Right renal cortex interstitium (tissue), 3 donors: ENCODE measurements at regions not wholly inside any gene's neighbourhood (a gene's known extent, or its start where the extent isn't known, plus 50 kb on each side); places are given as distances from the start of the nearest gene placed in this dataset.

Experiments
- DNase-seq, 3 donors: peaks; one replicate each; pipeline ENCODE4 v3.0.0-alpha.2; 2013; ENCODE audit warnings: low read depth in 3 of 3, low spot score in 2 of 3

- DNase-seq: no peak
Observed at GRCh38 chr1:83741348-83741747, 257.6 kb downstream of the TTLL7 start.

GRCh38 chr1:83735526-83735925, 263.4 kb downstream of the TTLL7 start:
- DNase-seq: no peak

- DNase-seq: no peak
Observed at GRCh38 chr1:83734420-83734819, 264.5 kb downstream of the TTLL7 start.

DNA sequence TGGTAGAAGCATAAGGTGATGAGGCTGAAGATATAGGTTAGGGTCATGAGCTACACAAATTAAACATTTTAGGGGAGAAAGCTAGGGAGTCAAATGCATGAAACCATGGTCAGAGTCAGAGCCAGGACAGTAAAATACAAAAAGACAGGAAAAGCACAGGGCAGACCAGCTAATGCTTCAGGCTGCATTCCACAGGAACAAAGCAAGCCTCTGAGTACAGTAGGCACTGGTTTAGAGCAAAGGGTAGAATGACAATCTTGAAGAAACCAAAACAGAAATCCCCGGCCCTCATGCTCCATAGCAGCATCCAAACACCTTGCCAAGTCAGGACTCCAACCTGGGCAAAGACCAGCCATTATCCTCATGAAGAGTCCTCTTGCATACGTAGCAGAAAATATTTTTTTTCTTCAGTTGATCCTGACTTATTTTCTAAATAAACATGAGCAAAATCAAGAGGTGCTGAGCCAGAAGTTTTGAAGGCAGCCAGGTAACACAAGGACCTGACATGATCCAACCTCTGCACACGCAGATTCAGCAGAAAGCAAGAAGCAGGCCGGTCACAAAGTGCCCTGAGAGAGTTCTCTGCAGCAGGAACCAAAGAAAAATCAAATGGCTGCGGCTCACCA, 273.1 kb downstream of the TTLL7 start:
- DNase-seq: no peak

- no peak for DNase-seq
Observed at GRCh38 chr1:83718338-83718737, 280.6 kb downstream of the TTLL7 start.

- no peak for DNase-seq
Observed at GRCh38 chr1:83717785-83718184, 281.1 kb downstream of the TTLL7 start.

DNA sequence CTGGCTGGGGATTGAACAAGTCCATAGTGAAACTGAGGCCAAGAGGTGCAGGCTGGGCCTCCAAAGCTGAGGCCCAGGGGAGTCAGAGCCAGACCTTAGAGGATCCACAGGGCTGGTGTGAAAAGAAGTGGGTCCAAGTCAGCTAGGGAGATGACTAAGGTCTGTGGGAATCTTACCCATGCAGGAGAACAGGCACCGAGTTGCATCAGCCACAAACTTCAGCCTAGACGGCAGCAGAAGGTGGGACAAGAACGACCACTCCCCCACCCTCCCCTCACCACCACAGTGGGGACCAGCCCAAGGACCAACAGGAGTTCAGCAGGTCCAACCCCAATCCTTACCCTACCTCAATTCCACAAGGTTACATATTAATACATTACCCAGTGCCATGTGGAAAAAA, 282.3 kb downstream of the TTLL7 start:
- DNase-seq: no peak

DNA sequence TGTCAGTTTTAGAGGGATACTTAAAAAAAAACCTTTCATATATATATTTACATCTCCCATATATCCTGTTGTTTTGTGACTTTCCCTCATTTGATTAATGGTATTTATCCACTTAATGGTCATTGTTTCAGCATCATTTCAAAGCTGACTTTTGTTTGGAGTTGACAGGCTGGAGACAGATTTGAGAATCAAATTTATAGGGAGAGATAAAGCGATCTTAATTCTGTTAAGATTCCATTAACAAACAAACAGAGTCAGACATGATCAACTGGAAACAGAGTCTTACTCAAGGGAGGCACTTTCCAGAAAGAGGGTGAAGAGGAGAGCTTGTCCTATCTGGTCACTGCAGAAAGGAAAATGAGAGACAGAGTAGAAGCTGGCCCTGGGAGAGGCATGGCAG, 283.4 kb downstream of the TTLL7 start:
- no peak for DNase-seq

GRCh38 chr1:83709662-83710061, 289.3 kb downstream of the TTLL7 start:
- no peak for DNase-seq

DNA sequence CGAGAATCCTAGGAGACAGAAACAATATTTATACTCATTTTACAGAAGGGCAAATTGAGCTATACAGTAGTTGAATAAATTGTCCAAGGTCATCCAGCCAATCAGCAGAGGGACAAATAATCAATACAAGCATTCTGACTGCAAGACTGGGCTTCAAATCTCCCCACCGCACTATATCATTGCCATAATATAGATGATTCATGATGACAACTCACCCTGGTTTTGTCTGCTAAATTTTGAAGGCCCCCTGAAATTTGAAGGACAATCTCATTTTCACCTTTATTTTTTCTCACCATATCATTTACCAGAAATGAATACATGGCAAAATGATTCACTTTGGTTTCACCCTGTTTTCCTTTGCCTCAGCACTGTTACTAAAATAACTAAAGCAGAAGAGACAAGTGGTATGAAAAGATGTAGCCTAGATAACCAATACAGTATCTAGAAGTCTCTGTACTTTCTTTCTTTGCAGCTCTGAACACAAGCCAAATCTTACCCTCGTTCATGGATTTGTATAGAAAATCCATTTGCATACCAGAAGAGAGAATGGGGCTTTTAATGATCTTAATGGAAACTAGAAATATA, 292.5 kb downstream of the TTLL7 start:
- DNase-seq: no peak

DNA sequence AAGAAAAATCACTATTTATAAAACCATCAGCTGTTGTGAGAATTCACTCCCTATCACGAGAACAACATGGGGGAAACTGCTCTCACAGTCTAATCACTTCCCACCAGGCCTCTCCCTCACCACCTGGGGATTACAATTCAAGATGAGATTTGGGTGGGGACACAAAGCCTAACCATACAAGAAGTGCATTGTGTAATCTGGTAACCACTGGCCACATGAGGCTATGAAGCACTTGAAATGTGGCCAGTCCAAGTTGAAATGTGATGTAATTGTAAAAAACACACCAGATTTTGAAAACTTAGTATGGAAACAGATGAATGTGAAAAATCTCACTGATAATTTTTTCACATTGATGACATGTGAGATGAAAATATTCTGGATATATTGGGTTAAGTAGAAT, 293.8 kb downstream of the TTLL7 start:
- DNase-seq: no peak

DNA sequence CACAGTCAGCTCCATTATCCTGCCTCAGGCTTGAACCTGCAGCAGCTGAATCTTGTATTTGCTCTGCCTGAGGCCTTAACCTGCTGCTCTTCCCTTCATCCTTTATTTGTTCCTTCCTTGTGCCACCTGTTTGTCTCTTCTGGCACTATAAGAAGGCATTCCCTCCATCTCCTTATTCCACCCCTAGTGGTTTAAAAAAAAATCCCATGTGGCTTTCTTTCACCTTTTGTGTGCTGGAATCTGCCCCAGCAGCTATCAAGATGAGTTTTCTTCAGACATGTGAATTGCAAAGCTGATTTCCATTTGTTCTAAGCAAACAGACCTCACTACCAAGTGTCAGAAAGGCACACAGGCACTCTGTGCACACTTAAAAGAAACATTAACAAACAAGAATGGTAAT, 294.6 kb downstream of the TTLL7 start:
- no peak for DNase-seq

GRCh38 chr1:83702356-83702755, 296.6 kb downstream of the TTLL7 start:
- DNase-seq: no peak

DNA sequence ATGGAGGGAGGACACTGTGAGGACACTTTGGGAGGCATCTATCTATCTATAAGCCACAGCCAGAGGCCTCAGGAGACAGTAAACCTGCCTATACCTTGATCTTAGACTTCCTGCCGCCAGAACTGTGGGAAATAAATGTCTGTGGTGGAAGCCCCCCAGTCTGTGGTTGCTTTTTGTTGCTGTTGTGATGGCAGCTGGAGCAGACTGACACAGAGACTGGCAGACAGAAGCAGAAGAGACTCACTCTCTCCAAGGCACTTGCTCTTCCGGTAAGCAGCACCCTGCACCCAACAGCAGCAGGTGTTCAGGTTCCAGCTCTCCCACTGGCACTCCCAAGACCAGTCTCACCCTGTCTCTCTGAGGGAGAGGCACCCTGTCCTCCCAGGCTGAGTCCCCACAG, 297.6 kb downstream of the TTLL7 start:
- DNase-seq: no peak

- DNase-seq: no peak
Observed at GRCh38 chr1:83698644-83699043, 300.3 kb downstream of the TTLL7 start.

DNA sequence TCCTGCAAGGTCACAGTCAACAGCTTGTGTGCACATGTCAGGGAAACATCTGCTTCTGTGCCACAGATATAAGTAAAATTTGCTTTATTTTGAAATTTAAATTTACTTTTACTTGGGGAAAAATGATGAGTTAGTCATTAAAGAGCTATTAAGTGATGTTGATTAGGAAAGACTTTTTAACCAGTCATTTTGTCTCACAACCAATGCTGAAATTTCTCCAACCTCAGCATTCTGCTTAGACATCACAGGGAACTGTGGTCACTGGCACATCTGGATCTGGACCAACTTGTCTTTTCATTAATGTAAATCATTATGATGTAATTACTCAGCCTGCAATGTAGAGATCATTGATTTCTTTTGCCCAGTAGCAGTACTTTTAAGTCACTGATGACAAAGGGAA, 301.0 kb downstream of the TTLL7 start:
- DNase-seq: no peak

DNA sequence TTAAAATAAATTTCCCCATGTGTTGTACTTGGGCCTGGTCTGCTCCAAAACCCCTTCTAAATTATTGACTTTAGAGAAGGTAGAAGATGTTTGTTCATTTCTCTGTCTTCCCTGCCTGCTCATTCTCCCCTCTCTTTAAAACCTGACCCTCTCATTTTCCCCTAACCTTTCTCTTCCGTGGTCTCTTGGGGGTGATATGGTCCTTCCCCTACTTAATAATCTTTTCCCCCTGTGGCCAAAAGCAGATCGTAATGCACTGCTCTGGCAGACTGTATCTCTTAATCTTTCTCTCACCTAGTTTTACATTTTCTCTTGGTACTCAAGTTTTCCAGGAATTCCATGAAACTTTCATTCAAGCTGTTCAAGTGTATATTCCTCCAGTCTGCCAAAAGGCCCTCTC, 301.7 kb downstream of the TTLL7 start:
- no peak for DNase-seq

GRCh38 chr1:83694449-83694848, 304.5 kb downstream of the TTLL7 start:
- DNase-seq: no peak

DNA sequence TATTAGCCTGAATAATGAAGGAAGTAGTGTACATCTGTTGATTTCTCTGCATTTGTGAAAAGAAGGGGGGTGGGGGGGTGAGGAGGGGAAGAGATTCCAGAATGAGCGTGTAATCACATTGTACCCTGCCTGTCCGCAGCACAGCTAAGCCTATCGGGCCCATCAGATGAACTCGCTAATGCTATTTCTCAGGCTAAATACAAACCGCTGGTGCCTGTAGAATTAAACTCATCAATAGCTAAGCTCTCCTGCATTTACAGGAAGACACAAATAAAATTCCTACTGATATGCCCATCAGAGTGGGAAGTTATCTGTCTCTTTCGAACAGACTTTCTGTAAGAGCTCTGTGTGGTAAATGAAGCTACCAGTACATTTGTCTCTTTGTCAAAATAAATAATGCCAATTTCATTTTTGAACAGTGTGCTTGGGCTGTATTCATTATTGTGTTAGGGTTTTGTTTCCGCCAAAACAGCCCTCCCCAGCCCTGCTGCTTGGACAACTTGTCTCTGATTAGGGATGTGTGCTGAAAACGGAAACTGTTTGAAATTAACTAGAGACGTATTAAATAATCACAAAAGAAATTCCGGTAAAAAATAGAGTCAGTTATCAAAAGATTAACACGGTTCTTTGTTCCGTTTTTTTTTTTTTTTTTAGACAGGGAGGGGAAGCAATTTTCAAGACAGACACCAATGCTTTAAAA, 305.4 kb downstream of the TTLL7 start:
- peak in 1 of 3 donors; percentile 10 for DNase-seq

GRCh38 chr1:83692524-83693381, 306.2 kb downstream of the TTLL7 start:
- DNase-seq: peak in 1 of 3 donors; percentile 43

- no peak for DNase-seq
Observed at GRCh38 chr1:83691953-83692500, 306.9 kb downstream of the TTLL7 start.
